ENCODE measurements at regions not wholly inside any gene's neighbourhood (a gene's known extent, or its start where the extent isn't known, plus 50 kb on each side); places are given as distances from the start of the nearest gene placed in this dataset.

DNA sequence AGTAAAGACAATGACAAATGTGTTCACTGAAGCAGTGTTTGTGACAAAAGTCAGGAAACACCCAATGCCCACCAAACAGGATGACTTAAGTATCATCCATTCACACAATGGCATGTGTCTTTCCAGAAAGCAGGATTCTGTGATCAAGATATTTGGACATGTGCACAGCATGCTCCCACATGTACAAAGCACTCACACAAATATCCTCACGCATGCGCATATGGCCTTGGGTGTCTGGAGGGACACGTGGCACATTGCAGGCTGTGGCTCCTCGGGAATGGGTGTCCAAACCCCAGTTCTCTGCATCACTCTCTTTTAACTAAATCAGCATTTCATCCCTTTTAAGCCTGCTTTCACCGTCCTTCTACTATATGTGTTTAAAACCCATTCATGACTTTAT, 130.5 kb downstream of the KLF13 start:
- no peaks in the 10 kb centered on the region for H3K27me3 ChIP-seq (ENCODE audit: control insufficient read depth, insufficient read depth, low read length)
- H3K9ac ChIP-seq (ENCODE audit: low read length), result no peak overlapping the region
- H3K4me1 ChIP-seq (ENCODE audit: control insufficient read depth, insufficient read depth, low read length), result no peaks in the 10 kb centered on the region
- no peak overlapping the region for H3K27ac ChIP-seq (ENCODE audit: low read depth, low read length)
- H3K36me3 ChIP-seq (ENCODE audit: control insufficient read depth, insufficient read depth, low read length), result no peaks in the 10 kb centered on the region
- H3K4me3 ChIP-seq (ENCODE audit: low read depth, low read length), result no peak overlapping the region
- H3K9me3 ChIP-seq (ENCODE audit: control insufficient read depth, insufficient read depth, low read depth, low read length), result no peaks in the 10 kb centered on the region

DNA sequence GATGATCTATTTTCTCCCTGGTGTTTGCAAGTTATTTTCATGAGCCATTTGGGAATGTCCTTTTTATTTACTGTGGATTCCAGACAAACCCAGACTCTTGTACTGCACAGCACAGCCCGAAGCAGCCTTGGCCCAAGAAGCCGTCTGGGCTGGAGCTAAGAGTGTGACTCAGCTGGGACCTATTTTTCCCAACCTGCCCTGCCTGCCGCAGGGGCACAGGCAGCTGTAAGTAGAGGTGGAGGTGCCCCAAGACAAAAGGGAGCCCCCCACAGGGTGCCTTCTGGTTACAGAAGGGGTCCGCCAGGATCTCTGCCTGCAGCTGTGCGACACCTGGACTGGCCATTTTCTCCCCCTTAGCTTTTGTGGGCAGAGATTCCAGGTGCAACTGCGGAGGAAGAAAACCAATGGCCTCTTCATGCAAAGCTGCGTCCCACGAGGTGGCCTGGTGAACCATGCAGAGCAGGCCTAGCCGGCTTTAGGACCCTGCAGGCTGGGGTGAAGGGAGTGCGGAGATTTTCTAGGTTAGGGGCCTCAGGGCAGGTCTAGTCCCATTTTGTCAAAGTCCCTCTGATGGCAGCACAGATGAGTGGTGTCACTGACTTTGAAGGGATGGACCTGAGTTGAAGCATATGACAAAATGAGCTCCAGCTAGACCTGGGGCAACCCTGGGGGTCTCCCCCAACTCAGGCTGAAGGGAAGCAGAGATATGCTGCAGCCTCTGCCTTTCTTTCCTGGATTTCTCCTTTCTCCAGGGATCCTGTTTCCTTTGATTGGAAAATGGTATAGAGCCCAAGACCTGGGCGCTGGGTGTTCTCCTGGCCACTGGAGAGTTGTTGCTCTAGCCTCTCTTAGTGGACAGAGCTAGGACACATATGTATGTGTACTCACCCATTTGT, 131.2 kb downstream of the KLF13 start:
- Histone ChIP-seq H3K4me3 (ENCODE audit: low read depth, low read length) (no peak overlapping the region), H3K27ac (ENCODE audit: low read depth, low read length) (no peak overlapping the region), H3K27me3 (ENCODE audit: control insufficient read depth, insufficient read depth, low read length) (no peaks in the 10 kb centered on the region), H3K4me1 (ENCODE audit: control insufficient read depth, insufficient read depth, low read length) (no peaks in the 10 kb centered on the region), H3K36me3 (ENCODE audit: control insufficient read depth, insufficient read depth, low read length) (no peaks in the 10 kb centered on the region), H3K9ac (ENCODE audit: low read length) (no peak overlapping the region), H3K9me3 (ENCODE audit: control insufficient read depth, insufficient read depth, low read depth, low read length) (no peaks in the 10 kb centered on the region)

DNA sequence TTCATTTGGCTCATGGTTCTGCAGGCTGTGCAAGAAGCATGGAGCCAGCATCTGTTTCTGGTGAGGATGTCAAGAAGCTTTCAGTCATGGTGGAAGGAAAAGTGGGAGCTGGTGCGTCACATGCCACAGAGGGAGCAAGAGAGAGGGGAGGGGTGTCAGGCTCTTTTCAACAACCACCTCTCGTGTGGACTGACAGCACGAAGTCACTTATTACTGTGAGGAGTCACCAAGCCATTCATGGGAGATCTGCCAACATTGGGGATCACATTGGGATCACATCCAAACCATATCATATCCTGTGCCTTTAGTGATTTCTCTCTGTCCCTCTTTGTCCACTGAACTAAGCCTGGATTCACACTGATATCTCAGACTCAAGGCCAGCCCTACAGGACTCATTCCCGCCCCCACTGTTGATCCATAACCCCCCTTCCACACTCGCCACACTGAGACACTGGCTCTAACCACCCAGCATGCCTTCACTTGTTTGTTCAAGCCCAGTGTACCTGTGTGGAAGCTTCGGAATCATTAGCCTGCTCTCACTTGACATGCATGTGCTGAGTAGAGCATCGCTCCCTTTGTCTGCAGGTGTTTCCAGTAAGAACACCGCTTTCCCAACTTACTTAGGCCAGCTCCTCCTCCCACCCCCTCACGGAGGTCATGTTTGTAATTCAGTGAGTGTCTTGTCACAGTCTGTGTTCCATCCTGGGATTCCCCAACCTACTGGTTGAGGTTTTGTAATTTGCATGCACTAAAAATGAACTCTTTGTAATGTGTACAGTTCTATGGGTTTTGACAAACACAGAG, 132.2 kb downstream of the KLF13 start:
- Histone ChIP-seq H3K9me3 (ENCODE audit: control insufficient read depth, insufficient read depth, low read depth, low read length) (no peaks in the 10 kb centered on the region), H3K36me3 (ENCODE audit: control insufficient read depth, insufficient read depth, low read length) (no peaks in the 10 kb centered on the region), H3K27me3 (ENCODE audit: control insufficient read depth, insufficient read depth, low read length) (no peaks in the 10 kb centered on the region), H3K4me1 (ENCODE audit: control insufficient read depth, insufficient read depth, low read length) (no peaks in the 10 kb centered on the region), H3K9ac (ENCODE audit: low read length) (no peak overlapping the region), H3K27ac (ENCODE audit: low read depth, low read length) (no peak overlapping the region), H3K4me3 (ENCODE audit: low read depth, low read length) (no peak overlapping the region)

DNA sequence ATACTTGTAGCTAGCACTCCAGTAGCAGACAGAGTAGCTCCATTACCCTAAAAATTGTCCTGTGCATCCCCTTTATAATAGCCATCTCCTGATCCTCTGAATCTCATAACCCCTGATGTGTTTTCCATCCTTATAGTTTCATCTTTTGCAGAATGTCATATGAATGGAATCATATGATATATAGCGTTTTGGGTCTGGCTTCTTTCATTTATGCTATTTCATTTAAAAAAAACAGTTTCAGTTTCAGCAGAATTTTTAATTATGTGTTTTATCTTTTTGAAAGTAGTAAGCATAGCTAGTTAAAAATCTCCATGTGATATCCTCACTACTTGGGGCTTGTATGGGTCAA, 132.7 kb downstream of the KLF13 start:
- Histone ChIP-seq H3K36me3 (ENCODE audit: control insufficient read depth, insufficient read depth, low read length) (no peaks in the 10 kb centered on the region), H3K4me3 (ENCODE audit: low read depth, low read length) (no peak overlapping the region), H3K9ac (ENCODE audit: low read length) (no peak overlapping the region), H3K27me3 (ENCODE audit: control insufficient read depth, insufficient read depth, low read length) (no peaks in the 10 kb centered on the region), H3K27ac (ENCODE audit: low read depth, low read length) (no peak overlapping the region), H3K9me3 (ENCODE audit: control insufficient read depth, insufficient read depth, low read depth, low read length) (no peaks in the 10 kb centered on the region), H3K4me1 (ENCODE audit: control insufficient read depth, insufficient read depth, low read length) (no peaks in the 10 kb centered on the region)

DNA sequence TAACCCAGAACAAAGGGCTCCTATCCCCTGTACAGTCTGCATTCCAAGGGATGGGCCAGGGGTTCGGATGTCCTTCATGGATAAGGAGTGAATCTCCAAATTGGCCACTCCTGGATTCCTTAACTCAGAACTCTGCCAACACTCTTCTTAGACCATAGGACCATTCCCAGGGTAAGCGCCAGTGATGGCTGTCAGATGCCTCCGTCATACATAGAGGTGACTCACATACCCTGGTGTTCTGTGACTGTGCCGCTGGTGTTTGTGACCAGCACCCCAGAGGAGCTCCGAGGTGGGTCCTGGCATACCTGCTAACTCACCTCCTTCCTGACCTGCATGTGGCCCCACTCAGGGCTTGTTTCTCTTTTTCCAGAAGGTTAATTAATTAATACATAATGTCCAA, 134.7 kb downstream of the KLF13 start:
- Histone ChIP-seq H3K27ac (ENCODE audit: low read depth, low read length) (no peak overlapping the region), H3K27me3 (ENCODE audit: control insufficient read depth, insufficient read depth, low read length) (no peaks in the 10 kb centered on the region), H3K36me3 (ENCODE audit: control insufficient read depth, insufficient read depth, low read length) (no peaks in the 10 kb centered on the region), H3K4me3 (ENCODE audit: low read depth, low read length) (no peak overlapping the region), H3K4me1 (ENCODE audit: control insufficient read depth, insufficient read depth, low read length) (no peaks in the 10 kb centered on the region), H3K9ac (ENCODE audit: low read length) (no peak overlapping the region), H3K9me3 (ENCODE audit: control insufficient read depth, insufficient read depth, low read depth, low read length) (no peaks in the 10 kb centered on the region)

DNA sequence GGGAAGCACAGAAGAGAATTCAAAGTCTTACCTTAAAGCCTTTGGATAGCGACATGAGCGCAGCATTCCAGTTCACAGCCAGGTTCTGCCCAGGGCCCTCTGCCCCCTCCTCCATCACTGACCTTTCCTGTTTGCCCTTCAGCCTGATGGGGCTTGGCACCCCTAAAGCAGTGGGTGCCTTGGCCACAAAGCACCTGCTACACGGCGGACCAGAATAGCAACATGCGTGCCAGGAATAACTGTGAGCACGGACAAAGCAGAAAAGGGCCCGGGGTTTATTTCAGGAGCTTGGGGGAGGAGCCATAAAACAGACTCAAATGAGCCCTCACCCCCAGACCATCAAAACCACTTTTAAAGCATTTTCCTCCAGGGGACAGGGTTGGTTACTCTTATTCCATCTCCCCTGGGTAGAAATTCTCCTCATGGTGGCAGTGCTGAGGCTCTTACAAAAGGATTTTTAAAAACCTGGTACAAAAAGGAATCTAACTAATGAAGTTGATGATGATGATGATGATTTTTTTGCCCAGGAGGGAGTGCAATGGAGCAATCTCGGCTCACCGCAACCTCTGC, 135.4 kb downstream of the KLF13 start:
- H3K27ac ChIP-seq (ENCODE audit: low read depth, low read length), result no peak overlapping the region
- H3K9me3 ChIP-seq (ENCODE audit: control insufficient read depth, insufficient read depth, low read depth, low read length), result no peaks in the 10 kb centered on the region

DNA sequence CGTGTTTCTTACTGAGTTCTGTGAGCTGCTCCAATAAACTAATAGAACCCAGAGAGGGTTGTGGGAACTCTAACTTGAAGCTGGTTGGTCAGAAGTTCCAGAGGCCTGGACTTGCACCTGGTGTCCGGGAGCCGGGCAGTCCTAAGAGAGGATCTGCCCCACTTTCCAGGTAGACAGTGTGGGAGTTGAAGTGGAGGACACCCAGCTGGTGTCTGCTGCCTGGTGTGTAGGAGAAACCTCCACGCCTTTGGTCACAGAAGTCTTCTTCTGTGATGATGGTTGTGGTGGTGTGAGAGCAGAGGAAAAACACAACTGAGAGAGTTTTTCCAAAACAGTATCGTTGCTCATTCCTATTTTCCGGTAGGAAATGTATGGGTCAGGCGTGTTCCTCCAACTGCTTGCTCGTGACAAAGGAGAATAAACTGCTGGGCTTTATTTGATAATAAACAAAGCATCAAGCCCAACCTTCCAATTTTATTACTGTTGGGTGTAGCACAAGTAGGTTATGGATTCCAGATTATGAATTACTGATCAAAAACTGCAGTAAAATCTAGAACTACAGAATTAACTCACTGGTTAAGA, 137.0 kb downstream of the KLF13 start:
- Histone ChIP-seq H3K4me1 (ENCODE audit: control insufficient read depth, insufficient read depth, low read length) (no peaks in the 10 kb centered on the region), H3K27ac (ENCODE audit: low read depth, low read length) (no peak overlapping the region), H3K4me3 (ENCODE audit: low read depth, low read length) (no peak overlapping the region), H3K9ac (ENCODE audit: low read length) (no peak overlapping the region), H3K9me3 (ENCODE audit: control insufficient read depth, insufficient read depth, low read depth, low read length) (no peaks in the 10 kb centered on the region), H3K36me3 (ENCODE audit: control insufficient read depth, insufficient read depth, low read length) (no peaks in the 10 kb centered on the region), H3K27me3 (ENCODE audit: control insufficient read depth, insufficient read depth, low read length) (no peaks in the 10 kb centered on the region)

More for the DNA sequence above, 135.4 kb downstream of the KLF13 start:
- no peaks in the 10 kb centered on the region for H3K36me3 ChIP-seq (ENCODE audit: control insufficient read depth, insufficient read depth, low read length)
- H3K27me3 ChIP-seq (ENCODE audit: control insufficient read depth, insufficient read depth, low read length), result no peaks in the 10 kb centered on the region
- H3K9ac ChIP-seq (ENCODE audit: low read length), result no peak overlapping the region
- no peak overlapping the region for H3K4me3 ChIP-seq (ENCODE audit: low read depth, low read length)
- H3K4me1 ChIP-seq (ENCODE audit: control insufficient read depth, insufficient read depth, low read length), result no peaks in the 10 kb centered on the region

DNA sequence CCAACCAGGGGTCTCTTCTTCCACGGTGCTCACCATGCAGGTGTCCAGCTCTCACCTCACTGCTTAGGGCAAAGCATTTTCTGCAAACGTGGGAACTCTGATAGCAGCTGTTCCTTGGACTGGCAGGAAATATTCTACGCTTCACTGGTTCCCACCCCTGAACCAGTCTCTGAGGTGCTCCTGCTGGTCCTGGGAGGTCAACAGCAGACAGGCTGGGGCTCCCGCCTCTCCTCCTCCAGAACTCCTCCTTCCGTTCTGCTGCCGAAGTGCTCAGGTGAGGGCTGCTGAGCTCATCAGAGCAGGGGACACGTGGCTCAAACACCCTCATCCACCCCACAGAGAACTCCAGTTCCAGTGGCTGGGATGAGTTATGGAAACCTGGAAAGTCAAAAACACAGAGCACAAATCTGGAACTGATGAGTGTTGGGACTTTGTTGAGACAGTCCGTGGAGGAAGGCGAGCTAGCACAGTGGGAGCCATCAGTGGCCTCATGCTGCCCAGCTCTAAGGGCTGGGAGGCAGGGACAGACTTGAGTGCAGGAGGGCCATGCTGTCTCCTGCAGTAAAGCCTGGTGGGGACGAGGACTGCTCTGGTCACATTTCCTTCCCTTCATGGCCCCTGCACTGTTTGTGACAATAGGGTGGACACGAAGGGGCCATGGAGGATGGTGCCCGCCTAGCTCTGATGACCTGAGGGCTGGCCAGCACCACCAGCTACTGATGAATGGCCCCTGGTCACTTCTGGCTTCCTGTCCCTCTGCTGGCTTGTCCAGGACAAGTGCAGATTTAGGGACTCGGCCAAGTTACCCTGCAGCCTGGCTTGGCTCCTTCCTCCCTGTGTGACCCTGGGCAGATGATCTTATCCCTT, 137.8 kb downstream of the KLF13 start:
- no peak overlapping the region for H3K27ac ChIP-seq (ENCODE audit: low read depth, low read length)
- H3K9ac ChIP-seq (ENCODE audit: low read length), result no peak overlapping the region
- no peaks in the 10 kb centered on the region for H3K4me1 ChIP-seq (ENCODE audit: control insufficient read depth, insufficient read depth, low read length)

DNA sequence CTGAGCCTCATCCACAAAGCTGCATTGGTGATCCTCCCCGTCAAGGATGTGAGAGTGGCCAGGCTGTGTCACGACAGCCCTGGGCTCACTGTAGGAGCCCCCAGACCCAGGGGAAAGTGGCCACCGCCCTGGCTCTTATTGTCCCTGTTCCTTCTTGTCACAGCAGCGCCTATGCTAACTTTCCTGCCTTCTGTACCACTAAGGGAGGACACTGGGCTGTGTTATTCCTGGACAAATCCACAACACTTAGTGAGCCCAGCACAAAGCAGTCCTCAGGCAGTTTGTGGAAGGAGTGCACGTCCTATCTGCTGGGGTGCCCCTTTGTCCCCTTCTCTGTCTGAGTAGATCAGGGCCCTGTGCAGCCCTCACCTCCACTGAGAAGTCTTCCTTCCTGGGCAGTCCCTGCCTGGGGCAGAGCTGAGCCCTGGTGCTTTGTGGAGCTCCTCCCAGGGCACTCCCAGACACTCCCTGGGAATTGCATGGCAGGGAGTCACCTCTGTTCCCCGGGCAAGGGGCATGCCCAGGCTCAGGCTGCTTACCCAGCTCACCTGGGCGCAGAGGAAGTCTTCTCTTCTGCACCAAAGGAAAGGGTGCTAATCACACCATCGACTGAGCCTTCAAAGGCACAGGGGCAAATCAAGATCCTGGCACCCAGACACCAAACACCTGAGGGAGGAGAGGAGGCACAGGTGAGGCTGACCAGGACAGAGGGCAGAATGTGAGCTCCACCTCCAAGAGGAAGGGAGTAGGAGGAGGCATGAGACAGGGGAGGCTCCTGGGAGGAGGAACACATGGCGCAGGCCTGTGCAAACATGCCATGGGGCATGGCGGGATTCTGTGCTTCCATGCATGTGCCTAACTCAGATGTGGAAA, 138.7 kb downstream of the KLF13 start:
- no peak overlapping the region for H3K27ac ChIP-seq (ENCODE audit: low read depth, low read length)
- H3K9me3 ChIP-seq (ENCODE audit: control insufficient read depth, insufficient read depth, low read depth, low read length), result no peaks in the 10 kb centered on the region
- no peaks in the 10 kb centered on the region for H3K27me3 ChIP-seq (ENCODE audit: control insufficient read depth, insufficient read depth, low read length)
- no peaks in the 10 kb centered on the region for H3K4me1 ChIP-seq (ENCODE audit: control insufficient read depth, insufficient read depth, low read length)
- no peak overlapping the region for H3K9ac ChIP-seq (ENCODE audit: low read length)
- H3K36me3 ChIP-seq (ENCODE audit: control insufficient read depth, insufficient read depth, low read length), result no peaks in the 10 kb centered on the region
- H3K4me3 ChIP-seq (ENCODE audit: low read depth, low read length), result no peak overlapping the region

More for the DNA sequence above, 137.8 kb downstream of the KLF13 start:
- H3K4me3 ChIP-seq (ENCODE audit: low read depth, low read length), result no peak overlapping the region
- H3K27me3 ChIP-seq (ENCODE audit: control insufficient read depth, insufficient read depth, low read length), result no peaks in the 10 kb centered on the region
- H3K36me3 ChIP-seq (ENCODE audit: control insufficient read depth, insufficient read depth, low read length), result no peaks in the 10 kb centered on the region
- no peaks in the 10 kb centered on the region for H3K9me3 ChIP-seq (ENCODE audit: control insufficient read depth, insufficient read depth, low read depth, low read length)

DNA sequence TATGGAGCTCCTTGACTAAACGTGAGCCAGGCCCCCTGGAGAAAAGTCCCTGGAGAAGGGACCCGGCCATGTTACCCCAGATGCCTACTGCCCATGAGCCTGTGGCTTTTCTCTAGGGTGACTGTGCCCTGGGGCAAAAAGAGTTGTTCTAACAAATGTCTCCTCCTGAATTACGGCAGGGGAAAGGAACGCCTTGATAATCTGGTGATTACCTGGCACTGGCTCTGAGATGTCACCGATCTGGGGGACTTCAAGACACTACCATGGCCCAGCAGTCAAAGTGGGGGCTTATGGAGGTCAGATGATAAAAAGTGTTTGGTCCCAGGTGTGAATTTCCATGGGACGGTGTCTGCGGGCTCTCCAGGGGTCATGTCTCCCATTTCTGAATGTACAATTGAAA, 140.7 kb downstream of the KLF13 start:
- H3K9ac ChIP-seq (ENCODE audit: low read length), result no peak overlapping the region
- H3K36me3 ChIP-seq (ENCODE audit: control insufficient read depth, insufficient read depth, low read length), result no peaks in the 10 kb centered on the region
- H3K27me3 ChIP-seq (ENCODE audit: control insufficient read depth, insufficient read depth, low read length), result no peaks in the 10 kb centered on the region
- H3K27ac ChIP-seq (ENCODE audit: low read depth, low read length), result no peak overlapping the region
- H3K4me1 ChIP-seq (ENCODE audit: control insufficient read depth, insufficient read depth, low read length), result no peaks in the 10 kb centered on the region
- H3K4me3 ChIP-seq (ENCODE audit: low read depth, low read length), result no peak overlapping the region
- no peaks in the 10 kb centered on the region for H3K9me3 ChIP-seq (ENCODE audit: control insufficient read depth, insufficient read depth, low read depth, low read length)
